Parathyroid adenoma (tissue), 2 donors: ENCODE measurements at regions not wholly inside any gene's neighbourhood (a gene's known extent, or its start where the extent isn't known, plus 50 kb on each side); places are given as distances from the start of the nearest gene placed in this dataset.

Experiments used
- H2AFZ ChIP-seq: fragments of 300-600 bp; sonication (generic); one replicate; pipeline ENCODE4 v1.7.0; 2017; ENCODE audit warnings: antibody characterized with exemption, mild to moderate bottlenecking
- H3K27ac ChIP-seq: fragments of 300-600 bp; sonication (generic); one replicate; pipeline ENCODE4 v1.7.0; 2017
- H3K27me3 ChIP-seq: fragments of 300-600 bp; sonication (generic); one replicate; pipeline ENCODE4 v1.7.0; 2017; ENCODE audit warnings: low read length; ENCODE audit not compliant: control insufficient read depth, insufficient read depth
- H3K36me3 ChIP-seq: fragments of 300-600 bp; sonication (generic); one replicate; pipeline ENCODE4 v1.7.0; 2017; ENCODE audit warnings: low read length; ENCODE audit not compliant: control insufficient read depth, insufficient read depth
- H3K4me1 ChIP-seq: fragments of 300-600 bp; sonication (generic); one replicate; pipeline ENCODE4 v1.7.0; 2017; ENCODE audit warnings: control low read depth
- H3K4me2 ChIP-seq: fragments of 300-600 bp; sonication (generic); one replicate; pipeline ENCODE4 v1.7.0; 2017; ENCODE audit warnings: low read length
- H3K4me3 ChIP-seq: fragments of 300-600 bp; sonication (generic); one replicate; pipeline ENCODE4 v1.7.0; 2017; ENCODE audit warnings: low read depth, low read length
- H3K79me2 ChIP-seq: fragments of 300-600 bp; sonication (generic); one replicate; pipeline ENCODE4 v1.7.0; 2017; ENCODE audit warnings: control low read depth
- H3K9ac ChIP-seq: fragments of 300-600 bp; sonication (generic); one replicate; pipeline ENCODE4 v1.7.0; 2017; ENCODE audit warnings: mild to moderate bottlenecking
- H3K9me3 ChIP-seq: fragments of 300-600 bp; sonication (generic); one replicate; pipeline ENCODE4 v1.7.0; 2017; ENCODE audit warnings: low read length; ENCODE audit not compliant: control insufficient read depth
- CTCF ChIP-seq: fragments of 300-600 bp; sonication (generic); IDR thresholded peaks from one replicate; pipeline ENCODE4 v1.7.0; 2017; ENCODE audit warnings: antibody characterized with exemption, mild to moderate bottlenecking
- donor health status: primary hyperparathyroidism.

GRCh38 chr10:25678666-25679065, 255.4 kb upstream of the MYO3A start:
- no peaks in the 10 kb centered on the region for H3K27me3 ChIP-seq
- no peak for TF ChIP-seq CTCF
- H3K4me1 ChIP-seq, result peaks cover 16% of the 10 kb centered on the region
- no peak overlapping the region for H3K4me3 ChIP-seq
- no peaks in the 10 kb centered on the region for H3K79me2 ChIP-seq
- no peaks in the 10 kb centered on the region for H3K36me3 ChIP-seq
- H3K9me3 ChIP-seq, result no peaks in the 10 kb centered on the region
- peak overlapping the region; percentile 7 for H3K27ac ChIP-seq
- peak overlapping the region; percentile 45 for H2AFZ ChIP-seq
- no peak overlapping the region for H3K4me2 ChIP-seq
- no peak overlapping the region for H3K9ac ChIP-seq

GRCh38 chr10:25682203-25682851, 251.7 kb upstream of the MYO3A start:
- no peaks in the 10 kb centered on the region for H3K27me3 ChIP-seq
- H3K79me2 ChIP-seq, result no peaks in the 10 kb centered on the region
- peaks cover 16% of the 10 kb centered on the region for H3K4me1 ChIP-seq
- peak overlapping the region; percentile 98 for H2AFZ ChIP-seq
- H3K27ac ChIP-seq, result peak overlapping the region; percentile 93
- H3K4me3 ChIP-seq, result peak overlapping the region; percentile 32
- peak; percentile 77 for TF ChIP-seq CTCF
- H3K36me3 ChIP-seq, result no peaks in the 10 kb centered on the region
- H3K9ac ChIP-seq, result peak overlapping the region; percentile 43
- H3K9me3 ChIP-seq, result no peaks in the 10 kb centered on the region
- H3K4me2 ChIP-seq, result peak overlapping the region; percentile 38

- Histone ChIP-seq H3K4me1 (peaks cover 16% of the 10 kb centered on the region), H3K79me2 (no peaks in the 10 kb centered on the region)
- TF ChIP-seq CTCF, result no peak
These were observed 250.7 kb upstream of the MYO3A start for GRCh38 chr10:25683344-25683743.

GRCh38 chr10:25687521-25687920, 246.5 kb upstream of the MYO3A start:
- no peak for TF ChIP-seq CTCF
- H3K9me3 ChIP-seq, result no peaks in the 10 kb centered on the region
- H3K36me3 ChIP-seq, result no peaks in the 10 kb centered on the region
- H3K27ac ChIP-seq, result no peak overlapping the region
- H3K9ac ChIP-seq, result no peak overlapping the region
- no peak overlapping the region for H2AFZ ChIP-seq
- no peak overlapping the region for H3K4me3 ChIP-seq
- peaks cover 3% of the 10 kb centered on the region for H3K4me1 ChIP-seq
- H3K27me3 ChIP-seq, result no peaks in the 10 kb centered on the region
- H3K79me2 ChIP-seq, result no peaks in the 10 kb centered on the region
- H3K4me2 ChIP-seq, result no peak overlapping the region

More at GRCh38 chr10:25683344-25683743, 250.7 kb upstream of the MYO3A start:
- no peak overlapping the region for H3K4me3 ChIP-seq
- H3K9ac ChIP-seq, result no peak overlapping the region
- no peaks in the 10 kb centered on the region for H3K27me3 ChIP-seq
- H3K36me3 ChIP-seq, result no peaks in the 10 kb centered on the region
- H2AFZ ChIP-seq, result no peak overlapping the region
- no peak overlapping the region for H3K27ac ChIP-seq
- no peaks in the 10 kb centered on the region for H3K9me3 ChIP-seq
- no peak overlapping the region for H3K4me2 ChIP-seq
